ENCODE measurements at regions not wholly inside any gene's neighbourhood (a gene's known extent, or its start where the extent isn't known, plus 50 kb on each side); places are given as distances from the start of the nearest gene placed in this dataset.

DNA sequence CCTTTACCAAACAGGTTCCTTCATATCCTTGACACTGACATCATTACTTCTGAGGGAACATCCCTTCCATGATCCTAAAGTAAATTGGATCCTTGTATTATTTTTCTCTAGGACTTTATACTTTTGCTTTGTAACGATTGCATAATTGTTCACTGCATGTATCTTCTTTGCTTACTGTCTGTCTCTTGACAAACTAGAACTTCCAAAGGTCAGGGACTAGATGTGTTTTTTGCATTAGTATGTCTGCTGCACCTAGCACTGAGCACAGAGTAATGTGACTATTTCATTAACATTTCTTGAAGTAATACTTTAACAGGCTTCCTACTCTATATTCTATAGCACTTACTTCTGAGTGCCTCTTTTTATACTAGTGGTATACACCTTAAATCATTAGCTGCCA is 976.6 kb upstream of the SORCS1 start:
- DNase-seq, result no peak

DNA sequence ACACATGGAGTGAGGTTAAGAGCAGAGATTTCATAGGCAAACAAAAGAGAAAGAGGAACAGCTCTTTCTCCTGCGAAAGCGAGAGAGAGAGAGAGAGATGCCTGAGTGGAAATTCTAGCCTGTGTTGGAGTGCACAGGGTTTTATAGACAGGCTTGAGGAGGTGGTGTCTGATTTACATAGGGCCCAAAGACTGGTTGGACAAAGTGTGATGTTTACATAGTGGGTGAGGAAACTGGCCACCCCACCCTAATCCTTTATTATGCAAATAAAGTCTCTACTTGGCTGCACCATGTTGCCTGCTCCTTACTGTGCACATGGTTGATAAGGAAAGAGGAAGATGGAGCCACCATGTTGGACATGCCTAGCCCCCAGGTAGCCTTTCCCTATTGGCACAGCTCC is 967.8 kb upstream of the SORCS1 start:
- no peak for DNase-seq

DNA sequence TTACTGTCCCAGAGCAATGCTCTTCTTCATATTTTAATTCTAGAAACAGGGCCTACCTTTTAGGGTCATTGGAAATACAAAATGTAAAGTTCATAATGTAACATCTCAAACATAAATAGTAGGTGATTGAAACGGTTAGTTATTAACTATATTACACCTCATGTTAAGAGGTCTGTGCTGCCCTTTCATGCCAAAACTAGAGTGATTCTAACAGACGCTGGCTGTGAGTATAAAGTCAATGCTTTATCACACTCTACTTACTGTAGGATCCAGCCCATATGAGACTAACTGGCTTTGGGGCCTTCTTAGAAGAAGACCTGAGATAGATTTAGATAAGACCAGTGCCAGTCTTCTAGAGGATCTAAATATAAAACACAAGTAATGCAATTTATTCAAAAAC is 966.1 kb upstream of the SORCS1 start:
- no peak for DNase-seq

DNA sequence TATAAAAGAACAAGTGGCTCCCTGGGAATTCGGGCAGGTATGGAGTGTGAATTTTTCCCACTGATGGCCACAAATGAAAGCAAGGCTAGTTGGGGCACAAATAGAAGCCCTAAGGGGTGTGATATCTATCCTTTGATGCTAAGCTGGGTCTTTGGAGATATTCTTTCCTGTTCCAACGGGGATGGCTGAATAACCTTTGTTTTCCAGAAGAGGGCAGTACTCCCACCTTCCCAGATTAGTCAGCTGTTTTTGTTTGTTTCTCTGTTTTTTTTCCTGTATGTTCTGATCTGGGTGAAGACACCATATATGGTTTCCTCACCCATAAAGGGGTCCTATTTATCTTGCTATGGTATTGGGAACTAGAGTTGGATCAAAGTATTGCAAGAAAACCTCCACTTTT is 947.7 kb upstream of the SORCS1 start:
- DNase-seq, result no peak

DNA sequence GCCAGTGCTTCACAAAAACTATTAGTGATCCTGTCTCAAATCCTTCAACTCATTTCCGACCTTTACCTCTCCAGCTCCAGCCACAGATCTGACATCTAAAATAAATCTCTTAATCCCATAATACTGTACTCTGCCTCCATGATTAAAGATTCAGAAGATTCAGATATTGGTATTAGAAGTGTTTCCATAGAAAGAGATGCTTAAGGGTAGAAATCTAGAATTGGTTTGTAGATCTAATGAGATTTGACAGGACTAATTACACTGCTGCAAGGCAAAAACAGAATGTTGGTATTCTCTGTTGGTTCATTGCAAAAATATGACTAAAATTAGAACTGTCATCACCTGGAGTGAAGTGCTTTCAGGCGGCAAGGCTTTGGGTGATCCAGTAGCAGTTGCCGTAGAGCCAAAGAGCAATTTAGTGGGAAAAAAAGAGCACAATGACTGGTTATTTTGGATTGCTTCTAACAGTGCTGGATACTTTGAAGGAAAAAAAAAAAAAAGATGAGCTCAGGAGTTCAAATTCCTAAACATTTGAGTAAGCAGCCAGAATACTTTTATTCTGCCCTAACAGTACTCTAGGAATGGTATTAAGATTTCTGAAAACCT is 940.1 kb upstream of the SORCS1 start:
- DNase-seq, result no peak

DNA sequence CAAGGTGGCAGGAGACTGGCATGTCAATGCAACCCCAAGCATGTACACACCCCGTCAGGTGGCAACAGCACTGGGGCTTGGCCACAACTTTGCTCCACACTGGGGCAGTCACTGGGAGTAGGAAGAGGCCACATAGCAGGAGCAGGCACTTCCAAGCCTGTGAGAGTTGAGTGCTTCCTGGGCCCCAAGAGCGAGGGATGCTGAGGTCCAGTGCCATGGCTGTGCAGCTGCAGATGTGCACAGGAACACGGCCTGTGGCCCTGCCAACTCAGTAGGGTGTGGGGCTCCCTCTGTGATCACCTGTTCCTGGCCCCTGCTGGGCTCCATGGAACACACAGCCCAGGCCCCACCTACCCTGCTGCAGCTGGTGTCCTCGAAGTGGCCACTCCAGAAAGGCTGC is 932.8 kb upstream of the SORCS1 start:
- DNase-seq, result no peak

DNA sequence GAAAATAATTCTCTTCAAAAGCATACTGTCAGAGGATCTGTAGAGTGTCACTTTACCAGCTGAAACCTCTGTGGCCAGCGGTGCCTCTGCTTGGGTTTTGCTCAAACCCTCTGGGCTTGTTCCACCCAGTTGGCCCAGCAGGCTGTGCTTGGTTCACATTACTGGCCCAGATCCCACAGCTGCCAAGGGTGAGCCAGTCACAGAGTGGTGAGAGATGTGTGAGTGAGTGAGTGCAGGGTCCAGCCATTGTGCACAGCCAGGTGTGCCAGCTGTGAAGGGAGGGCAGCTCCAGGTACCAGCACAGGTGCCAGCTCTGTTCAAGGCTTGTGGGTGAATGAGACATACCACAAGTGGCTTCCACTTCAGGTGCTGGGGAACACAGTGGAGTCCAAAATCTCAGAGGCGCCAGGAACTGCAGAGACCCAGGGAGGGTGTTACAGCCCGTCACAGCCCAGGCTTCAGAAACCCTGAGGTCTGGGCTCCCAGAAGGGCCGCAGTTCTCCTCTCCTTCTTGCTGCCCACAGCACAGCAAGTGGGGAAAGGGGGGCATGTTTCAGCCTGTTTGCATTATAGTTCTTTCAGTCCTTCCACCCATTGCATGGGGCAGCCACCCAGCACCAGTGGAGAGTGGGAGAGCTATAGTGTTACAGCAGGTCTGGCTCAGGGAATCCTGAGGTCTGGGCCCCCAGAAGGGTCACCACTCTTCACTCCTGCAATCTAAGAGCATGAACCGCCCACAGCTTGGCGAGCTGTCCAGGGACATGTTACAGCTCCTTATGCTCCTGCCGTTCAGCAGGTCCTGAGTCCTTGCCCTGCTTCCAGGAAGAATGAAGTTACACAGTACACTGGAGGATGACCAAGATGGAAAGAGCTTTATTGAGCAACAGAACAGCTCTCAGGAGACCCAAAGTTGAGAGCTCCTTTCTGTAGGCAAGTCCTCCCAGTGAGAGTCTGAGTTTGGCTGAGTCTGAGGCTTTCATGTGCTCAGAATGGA is 931.7 kb upstream of the SORCS1 start:
- no peak for DNase-seq

DNA sequence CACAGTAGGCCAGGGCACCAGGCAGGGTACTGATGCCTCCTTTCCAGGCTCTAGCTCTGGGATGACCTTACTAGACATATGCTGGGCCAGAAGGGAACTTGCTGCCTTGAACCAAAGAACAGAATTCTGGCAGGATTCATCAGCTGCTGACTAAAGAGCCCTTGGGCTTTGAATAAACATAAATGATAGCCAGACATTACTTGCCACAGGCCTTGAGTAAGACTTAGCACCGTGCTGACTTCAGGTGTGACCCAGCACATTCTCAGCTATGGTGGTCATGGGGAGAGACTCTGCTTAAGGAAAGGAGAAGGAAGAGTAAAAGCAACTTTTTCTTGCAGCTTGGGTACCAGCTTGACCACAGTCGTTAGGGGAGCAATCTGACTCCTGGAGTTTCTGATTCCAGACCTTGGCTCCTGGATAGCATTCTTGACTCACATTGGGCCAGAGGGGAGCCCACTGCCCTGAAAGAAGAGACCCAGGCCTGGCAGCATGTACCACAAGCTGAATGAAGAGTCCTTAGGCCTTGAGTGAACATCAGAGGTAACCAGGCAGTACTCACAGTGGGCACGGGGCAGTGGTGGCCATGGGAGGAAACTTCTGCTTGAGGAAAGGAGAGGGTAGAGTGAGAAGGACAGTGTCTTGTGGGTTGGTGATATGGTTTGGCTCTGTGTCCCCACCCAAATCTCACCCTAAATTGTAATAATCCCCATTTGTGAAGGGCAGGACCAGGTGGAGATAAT is 926.1 kb upstream of the SORCS1 start:
- DNase-seq, result no peak

DNA sequence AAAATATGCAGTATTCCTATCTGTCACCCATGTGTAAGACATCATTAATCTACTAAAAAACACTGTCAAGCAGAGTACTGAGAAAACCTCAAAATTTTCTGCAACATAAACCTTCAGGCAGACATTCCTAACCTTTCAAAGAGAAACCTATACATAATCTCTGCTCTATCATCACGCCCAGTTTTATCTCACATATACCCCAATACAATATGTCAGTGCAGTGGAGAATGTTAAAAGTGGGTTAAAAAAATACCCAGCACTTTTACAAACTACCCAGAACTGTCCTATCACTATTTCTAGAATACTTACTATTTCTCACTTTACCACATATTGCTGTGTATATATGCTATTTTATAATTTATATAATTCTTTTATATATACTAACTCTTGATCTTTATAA is 922.0 kb upstream of the SORCS1 start:
- DNase-seq, result no peak

DNA sequence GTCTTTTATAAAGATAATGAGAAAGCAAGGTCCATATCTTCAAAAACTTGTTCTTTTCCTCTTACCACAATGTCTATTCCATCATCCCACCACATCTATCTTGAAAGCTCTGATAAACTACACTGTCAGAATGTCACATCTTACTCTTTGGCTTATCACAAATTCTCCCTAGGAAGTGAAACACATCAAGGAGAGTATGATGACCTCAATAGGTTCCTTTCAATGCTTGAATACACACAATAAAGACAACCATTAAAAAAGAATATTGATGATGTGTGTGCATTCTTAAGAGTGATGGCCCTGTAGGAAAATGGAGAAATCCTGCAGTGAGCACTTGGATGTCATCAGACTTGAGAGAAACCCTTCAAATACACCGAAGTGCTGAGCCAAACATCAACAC is 918.1 kb upstream of the SORCS1 start:
- DNase-seq, result no peak

DNA sequence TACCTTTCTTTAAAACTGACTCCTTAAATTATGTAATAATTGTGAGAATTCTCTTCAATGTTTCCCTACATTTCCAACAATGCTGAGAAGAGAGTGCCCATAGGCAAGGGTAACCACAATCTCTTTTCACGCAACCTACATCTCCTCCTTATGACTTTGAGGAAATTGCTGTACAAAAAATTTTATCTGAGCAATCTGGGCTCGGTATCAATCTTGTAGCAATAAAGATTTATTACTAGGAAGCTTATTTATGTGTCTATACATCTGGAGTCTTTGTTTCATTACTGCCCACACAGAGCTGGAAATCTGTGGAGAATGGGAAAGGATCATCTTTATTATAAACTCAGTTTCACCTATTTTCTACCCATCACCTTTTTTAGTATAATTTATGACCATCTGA is 913.8 kb upstream of the SORCS1 start:
- no peak for DNase-seq

DNA sequence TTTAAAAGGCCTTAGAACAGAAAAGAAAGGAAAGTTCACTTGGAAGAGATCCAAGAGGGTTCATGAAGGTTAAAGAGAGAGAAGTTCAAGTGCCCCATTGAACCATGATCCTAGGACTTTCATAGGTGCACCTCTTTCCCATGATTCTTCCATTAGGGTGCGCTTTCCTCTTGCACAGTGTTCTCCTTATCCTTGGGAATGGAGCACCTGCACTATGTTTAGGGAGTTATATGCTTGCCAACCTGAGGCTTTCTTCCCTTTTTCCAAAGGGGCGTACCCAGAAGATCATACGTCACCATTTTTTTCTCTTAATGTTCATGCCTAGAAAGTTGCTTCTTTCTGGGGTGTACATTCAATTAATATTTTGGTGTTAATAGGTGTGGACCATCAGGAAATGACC is 908.0 kb upstream of the SORCS1 start:
- DNase-seq, result no peak

DNA sequence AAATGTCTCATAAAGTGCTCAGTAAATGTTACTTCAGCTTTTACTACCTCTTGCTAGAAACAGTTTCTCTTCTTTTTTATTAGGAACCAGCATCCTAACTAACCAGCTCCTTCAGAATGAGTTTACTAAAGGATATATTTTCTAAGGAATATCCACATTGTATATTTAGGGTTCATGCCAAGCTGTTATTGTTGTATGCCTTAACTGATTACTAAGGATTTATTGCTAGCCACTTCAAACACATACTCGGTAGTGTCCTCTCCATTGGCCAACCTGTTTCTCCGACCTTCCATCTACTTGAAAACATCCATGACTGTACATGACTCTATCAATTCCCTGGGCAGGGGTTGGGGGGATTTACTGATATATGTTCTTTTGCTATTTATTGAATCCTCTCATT is 906.3 kb upstream of the SORCS1 start:
- DNase-seq, result no peak

DNA sequence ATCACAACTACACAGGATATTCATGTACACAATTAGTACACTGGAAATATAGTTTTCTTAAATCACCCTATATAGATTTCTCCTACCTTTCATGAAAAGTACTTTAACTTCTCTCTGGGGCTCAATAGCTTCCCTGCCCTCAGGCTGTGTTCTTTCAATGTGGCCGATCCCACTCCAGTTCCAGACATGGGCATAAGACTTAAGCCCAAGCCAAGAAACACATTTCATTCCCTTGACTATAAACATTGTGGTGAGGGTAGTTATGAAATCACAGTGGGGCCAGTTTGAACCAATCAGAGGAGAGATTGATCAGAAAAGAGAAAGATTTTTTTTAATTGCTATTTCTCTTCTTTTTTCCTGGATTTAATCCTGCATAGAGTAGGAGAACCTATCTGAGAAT is 904.6 kb upstream of the SORCS1 start:
- DNase-seq, result no peak

DNA sequence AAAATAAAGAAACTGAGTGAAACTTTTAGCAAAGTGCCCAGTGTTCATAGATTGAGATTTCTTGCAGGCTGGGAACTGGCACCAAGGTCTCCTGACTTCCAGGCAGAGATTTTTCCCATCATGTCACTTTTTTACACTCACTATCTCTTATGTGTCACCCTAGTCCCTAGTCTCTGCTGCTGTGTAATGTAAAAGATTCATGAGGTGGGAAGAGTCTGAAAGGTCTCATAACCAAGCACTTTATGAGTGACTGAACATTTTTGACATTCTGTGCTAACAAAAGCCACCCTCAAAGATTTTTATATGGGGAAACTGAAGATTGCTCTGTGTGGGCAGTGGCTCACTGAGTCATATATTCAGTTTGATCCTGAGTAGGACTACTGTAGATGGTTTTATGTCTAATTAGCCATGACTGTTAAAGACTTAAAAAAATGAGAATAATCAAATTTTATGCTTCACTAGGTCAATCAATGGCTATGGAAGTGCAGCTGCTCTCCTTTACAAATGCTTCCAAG is 900.3 kb upstream of the SORCS1 start:
- DNase-seq, result no peak

DNA sequence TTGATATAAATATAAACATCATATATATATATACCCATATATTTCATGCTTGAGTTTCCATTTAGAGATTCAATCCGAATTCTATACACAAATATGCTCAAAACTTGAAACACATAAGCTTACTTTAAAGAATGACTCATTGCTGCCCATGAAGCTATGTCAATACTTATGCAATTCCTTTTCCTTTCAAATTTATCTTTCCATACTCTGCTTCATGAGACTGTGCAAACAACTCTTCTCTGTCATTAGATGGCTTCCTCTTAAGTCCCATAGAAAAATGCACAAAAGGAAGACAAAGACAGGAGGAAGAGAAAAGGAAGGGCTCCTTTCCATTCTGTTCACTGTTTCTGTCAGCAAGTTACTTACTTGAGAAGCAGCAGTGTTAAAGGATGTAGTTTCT is 895.7 kb upstream of the SORCS1 start:
- no peak for DNase-seq

DNA sequence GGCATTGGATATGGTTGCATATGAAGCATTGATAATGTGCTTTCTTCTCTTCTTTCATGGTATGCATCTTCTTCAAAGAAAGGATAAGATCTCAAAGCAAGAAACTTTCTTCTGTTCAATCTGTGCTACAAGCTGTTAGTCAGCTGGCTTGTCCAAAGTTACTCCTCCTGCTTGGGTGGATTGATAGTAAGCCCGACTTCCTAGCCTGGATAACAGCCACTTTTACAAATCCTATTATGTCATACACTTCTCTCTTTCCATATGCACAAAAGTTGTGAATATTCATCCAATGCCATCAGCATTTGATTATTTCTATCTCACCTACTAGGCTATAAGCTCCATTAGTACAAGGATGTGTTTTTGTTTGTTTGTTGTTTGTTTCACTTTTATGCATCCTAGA is 891.0 kb upstream of the SORCS1 start:
- no peak for DNase-seq

DNA sequence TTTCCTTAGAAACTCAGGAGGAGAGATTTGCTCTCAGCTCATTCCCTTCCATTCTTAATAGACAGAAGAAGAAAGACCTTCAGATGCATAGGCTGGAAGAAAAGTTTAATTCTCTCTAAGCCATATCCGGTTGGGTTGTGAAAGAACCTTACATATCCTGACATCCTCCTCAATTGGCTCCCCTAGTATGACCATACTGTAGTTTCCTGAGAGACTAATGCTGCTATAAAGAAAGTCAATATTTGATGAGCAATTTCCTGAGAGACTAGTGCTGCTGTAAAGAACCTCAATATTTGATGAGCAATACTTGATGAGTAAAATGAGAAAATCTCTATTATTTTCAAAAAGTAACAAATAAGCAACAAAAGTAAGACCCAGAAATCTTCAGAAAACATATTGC is 888.5 kb upstream of the SORCS1 start:
- no peak for DNase-seq

DNA sequence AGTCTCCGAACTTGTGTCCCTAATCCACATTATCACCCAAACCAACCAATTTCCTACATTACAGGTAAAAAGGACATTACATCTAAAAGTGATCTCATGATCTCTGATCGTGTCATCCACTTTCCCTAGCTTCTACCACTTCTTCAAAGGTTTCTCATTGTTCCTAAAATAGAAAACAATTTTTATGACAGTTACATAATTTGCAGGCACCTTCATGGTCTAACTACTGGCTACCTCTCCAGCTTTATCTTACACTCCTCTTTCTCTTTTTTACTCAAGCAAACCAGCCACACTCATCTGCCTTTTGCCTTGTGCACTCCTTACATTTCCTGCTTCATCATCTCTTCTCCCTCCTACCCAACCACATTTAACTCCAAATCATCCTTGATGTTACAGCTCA is 886.7 kb upstream of the SORCS1 start:
- DNase-seq, result no peak

DNA sequence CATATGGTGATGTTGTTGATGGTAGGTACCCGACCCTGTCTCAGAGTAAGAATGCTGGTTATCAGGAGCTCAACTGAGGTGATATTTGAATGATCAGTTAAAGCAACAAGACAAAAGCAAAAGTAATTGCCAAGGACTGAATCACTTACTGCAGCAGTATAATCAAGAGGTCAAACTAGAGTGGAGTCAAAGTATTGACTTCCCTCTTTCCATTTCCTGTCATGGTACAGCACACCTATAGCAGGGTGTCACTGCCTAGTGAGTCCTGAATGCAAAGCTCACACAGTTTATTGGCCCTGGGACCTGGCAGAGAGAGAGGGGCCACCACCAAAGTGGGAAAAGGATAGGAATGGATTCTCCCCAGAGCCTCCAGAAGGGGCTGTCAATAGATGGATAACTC is 886.1 kb upstream of the SORCS1 start:
- no peak for DNase-seq

DNA sequence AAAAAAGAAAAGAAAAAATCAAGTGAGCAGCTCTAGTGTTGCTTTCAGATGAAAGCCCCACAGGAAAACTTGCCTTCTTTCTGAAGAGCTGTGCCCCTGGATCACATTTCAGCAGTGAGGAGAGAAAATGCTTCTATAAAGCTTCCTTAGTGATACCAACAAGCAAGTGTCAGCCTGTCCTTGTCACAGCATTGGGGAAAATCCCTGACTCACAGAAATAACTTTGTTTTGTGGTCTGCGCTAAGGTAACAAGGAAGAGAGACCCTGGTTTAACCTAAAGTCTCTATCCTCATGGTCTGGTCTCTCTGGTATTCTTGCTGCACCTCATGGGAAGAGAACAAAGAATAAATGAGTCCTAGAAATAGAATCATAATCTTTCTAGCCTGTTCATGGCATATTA is 885.2 kb upstream of the SORCS1 start:
- no peak for DNase-seq

DNA sequence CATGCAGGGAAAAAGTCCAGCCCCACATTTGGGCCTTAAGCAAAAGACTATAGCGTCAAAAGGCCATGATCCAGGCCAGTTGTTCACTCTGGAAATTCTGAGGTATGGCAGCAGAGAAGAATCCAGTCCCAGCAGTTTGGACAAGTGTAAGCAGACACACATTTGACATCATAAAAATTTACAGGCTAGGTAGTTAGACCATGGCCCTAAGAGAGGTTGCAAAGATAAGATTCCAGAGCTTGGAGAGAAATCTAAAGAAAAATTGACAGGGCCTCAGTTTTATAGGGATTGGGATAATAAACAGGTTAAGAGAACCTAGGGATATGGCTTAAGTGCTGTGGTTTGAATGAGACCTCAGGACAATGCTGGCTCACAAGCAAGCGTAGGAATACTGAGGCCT is 884.4 kb upstream of the SORCS1 start:
- DNase-seq, result no peak

DNA sequence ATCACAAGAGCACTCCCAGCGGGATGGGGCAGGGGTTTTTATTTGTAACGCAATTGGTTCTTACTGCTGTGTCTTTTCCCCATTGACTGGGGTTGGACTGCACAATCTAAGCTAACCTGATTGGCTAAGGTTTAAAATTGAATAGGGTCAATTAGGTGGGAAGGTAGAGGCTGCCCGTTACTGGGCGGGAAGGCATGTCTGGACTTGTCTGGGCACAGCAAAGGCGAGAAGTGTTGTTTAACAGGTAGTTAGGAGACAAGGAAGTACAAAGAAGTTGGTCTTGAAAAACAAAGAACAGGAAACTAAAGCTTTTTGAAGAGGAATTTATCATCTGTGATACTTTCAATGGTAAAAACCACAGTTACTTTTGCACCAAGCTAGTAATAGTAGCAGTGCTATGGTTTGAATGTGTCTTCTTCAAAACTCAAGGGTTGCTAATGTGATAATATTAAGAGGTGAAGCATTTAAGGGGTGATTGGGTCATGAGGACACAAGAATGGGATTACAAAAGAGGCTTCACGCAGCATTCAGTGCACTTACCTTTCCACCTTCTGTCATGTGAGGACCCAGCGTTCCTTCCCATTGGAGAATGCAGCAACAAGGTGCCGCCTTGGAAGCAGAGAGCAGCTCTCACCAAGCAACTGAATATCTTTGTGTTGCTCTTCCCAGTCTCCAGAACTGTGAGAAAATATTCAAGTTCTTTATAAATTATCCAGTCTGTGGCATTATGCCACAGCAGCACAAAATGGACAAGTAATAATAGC is 875.5 kb upstream of the SORCS1 start:
- DNase-seq, result no peak
